Mesendoderm (in vitro differentiated cells): ENCODE measurements at regions not wholly inside any gene's neighbourhood (a gene's known extent, or its start where the extent isn't known, plus 50 kb on each side); places are given as distances from the start of the nearest gene placed in this dataset.

ENCODE experiments used
- DNase-seq: peaks from one replicate; pipeline ENCODE4 v3.0.0; 2013
- H2AK5ac ChIP-seq: 2 replicates; pipeline ENCODE4 v1.6.1; 2013; ENCODE audit warnings: low read length, inconsistent platforms
- H2BK120ac ChIP-seq: 2 replicates; pipeline ENCODE4 v1.6.1; 2013; ENCODE audit warnings: low read depth, mild to moderate bottlenecking, low read length, moderate library complexity, mixed read lengths
- H2BK15ac ChIP-seq: replicated peaks from 2 replicates; pipeline ENCODE4 v1.6.1; 2013; ENCODE audit warnings: low read depth, mild to moderate bottlenecking, moderate library complexity
- H2BK5ac ChIP-seq: 2 replicates; pipeline ENCODE4 v1.6.1; 2013; ENCODE audit warnings: low read length, inconsistent platforms
- H3K18ac ChIP-seq: 2 replicates; pipeline ENCODE4 v1.6.1; 2013; ENCODE audit warnings: mild to moderate bottlenecking, low read length, mixed read lengths
- H3K23ac ChIP-seq: one replicate; pipeline ENCODE4 v1.6.1; 2013; ENCODE audit warnings: low read length
- H3K27ac ChIP-seq: 2 replicates; pipeline ENCODE4 v1.5.1; 2013; ENCODE audit warnings: low read depth, mild to moderate bottlenecking, inconsistent platforms, low read length, moderate library complexity
- H3K27me3 ChIP-seq: 2 replicates; pipeline ENCODE4 v1.6.1; 2013; ENCODE audit warnings: low read length, control low read depth, mild to moderate bottlenecking, inconsistent platforms; ENCODE audit not compliant: insufficient read depth, poor library complexity
- H3K36me3 ChIP-seq: 2 replicates; pipeline ENCODE4 v1.6.1; 2013; ENCODE audit warnings: low read length, inconsistent platforms; ENCODE audit not compliant: control insufficient read depth, insufficient read depth
- H3K4ac ChIP-seq: one replicate; pipeline ENCODE4 v1.6.1; 2013; ENCODE audit warnings: low read depth, mild to moderate bottlenecking, low read length, moderate library complexity
- H3K4me1 ChIP-seq: 2 replicates; pipeline ENCODE4 v1.6.1; 2013; ENCODE audit warnings: low read depth, low read length, inconsistent platforms; ENCODE audit not compliant: control insufficient read depth
- H3K4me2 ChIP-seq: 2 replicates; pipeline ENCODE4 v1.6.1; 2013; ENCODE audit warnings: low read length
- H3K4me3 ChIP-seq: 2 replicates; pipeline ENCODE4 v1.5.1; 2013; ENCODE audit warnings: mild to moderate bottlenecking, low read length
- H3K56ac ChIP-seq: one replicate; pipeline ENCODE4 v1.6.1; 2013; ENCODE audit warnings: low read length
- H3K79me1 ChIP-seq: 2 replicates; pipeline ENCODE4 v1.6.1; 2013; ENCODE audit warnings: low read length, inconsistent platforms
- H3K79me2 ChIP-seq: 2 replicates; pipeline ENCODE4 v1.6.1; 2013; ENCODE audit warnings: mild to moderate bottlenecking, low read length; ENCODE audit not compliant: control insufficient read depth, insufficient read depth
- H3K9ac ChIP-seq: 2 replicates; pipeline ENCODE4 v1.6.1; 2013; ENCODE audit warnings: low read length, inconsistent platforms
- H4K5ac ChIP-seq: one replicate; pipeline ENCODE4 v1.6.1; 2013; ENCODE audit warnings: low read length
- H4K8ac ChIP-seq: one replicate; pipeline ENCODE4 v1.6.1; 2013; ENCODE audit warnings: low read depth, mild to moderate bottlenecking, control low read depth, low read length, moderate library complexity
- WGBS: extraction: QIAGEN DNeasy Blood & Tissue Kit; methylation state at CpG from one replicate; pipeline ENCODE4 v1.1.7; 2013; ENCODE audit warnings: low lambda C conversion rate, missing lambda C conversion rate; ENCODE audit not compliant: insufficient coverage; ENCODE audit errors: extremely low coverage; 5-methylcytosine and 5-hydroxymethylcytosine counted together

DNA sequence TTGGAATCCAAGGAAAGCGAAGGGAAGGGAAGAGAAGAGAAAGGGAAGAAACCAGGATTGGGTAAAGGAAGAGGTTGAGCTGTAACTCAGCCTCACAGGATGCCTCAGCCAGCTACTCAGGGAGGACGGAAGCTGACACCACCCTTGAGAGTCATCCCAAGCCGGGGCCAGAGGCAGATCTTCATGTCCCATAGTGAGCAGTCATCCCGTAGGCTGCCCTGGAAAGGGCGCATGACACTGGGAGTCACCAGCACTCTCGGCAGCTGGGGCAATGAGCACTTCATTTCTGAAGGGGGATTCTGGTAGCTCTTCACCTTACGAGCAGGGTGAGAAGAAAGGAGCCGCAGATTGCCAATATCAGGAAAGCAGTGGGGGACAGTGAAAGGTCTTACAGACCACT is 60.1 kb upstream of the PCSK6 start:
- Histone ChIP-seq H3K4me2 (no peak overlapping the region), H3K36me3 (no peaks in the 10 kb centered on the region), H3K79me2 (no peaks in the 10 kb centered on the region), H4K5ac (no peak overlapping the region), H3K4me3 (no peak overlapping the region), H2BK15ac (no peak overlapping the region), H2BK5ac (no peak overlapping the region), H2AK5ac (no peak overlapping the region), H4K8ac (no peak overlapping the region), H3K27me3 (no peaks in the 10 kb centered on the region), H3K4ac (no peak overlapping the region), H3K79me1 (no peaks in the 10 kb centered on the region), H3K27ac (no peak overlapping the region), H3K9ac (no peak overlapping the region), H3K56ac (no peak overlapping the region), H3K23ac (no peak overlapping the region), H3K4me1 (no peaks in the 10 kb centered on the region), H3K18ac (no peak overlapping the region), H2BK120ac (no peak overlapping the region)
- DNase-seq, result no peak
- no CpG with 5 or more reads among the region's 8 CpGs for WGBS

DNA sequence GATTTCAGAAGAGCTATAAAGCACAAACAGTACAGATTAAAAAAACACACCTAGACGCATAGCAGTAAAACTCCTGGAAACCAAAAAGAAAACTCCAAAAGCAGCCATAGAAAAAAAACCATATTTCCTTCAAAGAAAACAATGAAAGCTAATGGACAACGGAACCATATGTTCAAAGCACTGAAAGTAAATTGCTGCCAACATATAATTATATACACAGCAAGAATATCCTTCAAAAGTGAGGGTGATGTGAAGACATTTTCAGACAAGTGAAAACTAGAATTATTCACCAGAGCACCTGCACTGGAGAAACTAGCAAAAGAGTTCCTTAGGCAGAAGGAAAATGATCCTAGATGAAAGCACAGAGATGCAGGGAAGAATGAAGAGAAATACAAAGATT is 58.2 kb upstream of the PCSK6 start:
- no peaks in the 10 kb centered on the region for H3K79me2 ChIP-seq
- H4K5ac ChIP-seq, result no peak overlapping the region
- no peak overlapping the region for H3K4me2 ChIP-seq
- no peak for DNase-seq
- no peak overlapping the region for H3K23ac ChIP-seq
- H3K27me3 ChIP-seq, result no peaks in the 10 kb centered on the region
- no peak overlapping the region for H2BK120ac ChIP-seq
- H3K4me1 ChIP-seq, result no peaks in the 10 kb centered on the region
- no peak overlapping the region for H3K4ac ChIP-seq
- H3K56ac ChIP-seq, result no peak overlapping the region
- no peak overlapping the region for H3K9ac ChIP-seq
- no peak overlapping the region for H2BK15ac ChIP-seq
- H3K18ac ChIP-seq, result no peak overlapping the region
- no peak overlapping the region for H3K4me3 ChIP-seq
- no CpG with 5 or more reads among the region's 2 CpGs for WGBS
- H2AK5ac ChIP-seq, result no peak overlapping the region
- H4K8ac ChIP-seq, result no peak overlapping the region
- H3K36me3 ChIP-seq, result no peaks in the 10 kb centered on the region
- H3K79me1 ChIP-seq, result no peaks in the 10 kb centered on the region
- H3K27ac ChIP-seq, result no peak overlapping the region
- no peak overlapping the region for H2BK5ac ChIP-seq

DNA sequence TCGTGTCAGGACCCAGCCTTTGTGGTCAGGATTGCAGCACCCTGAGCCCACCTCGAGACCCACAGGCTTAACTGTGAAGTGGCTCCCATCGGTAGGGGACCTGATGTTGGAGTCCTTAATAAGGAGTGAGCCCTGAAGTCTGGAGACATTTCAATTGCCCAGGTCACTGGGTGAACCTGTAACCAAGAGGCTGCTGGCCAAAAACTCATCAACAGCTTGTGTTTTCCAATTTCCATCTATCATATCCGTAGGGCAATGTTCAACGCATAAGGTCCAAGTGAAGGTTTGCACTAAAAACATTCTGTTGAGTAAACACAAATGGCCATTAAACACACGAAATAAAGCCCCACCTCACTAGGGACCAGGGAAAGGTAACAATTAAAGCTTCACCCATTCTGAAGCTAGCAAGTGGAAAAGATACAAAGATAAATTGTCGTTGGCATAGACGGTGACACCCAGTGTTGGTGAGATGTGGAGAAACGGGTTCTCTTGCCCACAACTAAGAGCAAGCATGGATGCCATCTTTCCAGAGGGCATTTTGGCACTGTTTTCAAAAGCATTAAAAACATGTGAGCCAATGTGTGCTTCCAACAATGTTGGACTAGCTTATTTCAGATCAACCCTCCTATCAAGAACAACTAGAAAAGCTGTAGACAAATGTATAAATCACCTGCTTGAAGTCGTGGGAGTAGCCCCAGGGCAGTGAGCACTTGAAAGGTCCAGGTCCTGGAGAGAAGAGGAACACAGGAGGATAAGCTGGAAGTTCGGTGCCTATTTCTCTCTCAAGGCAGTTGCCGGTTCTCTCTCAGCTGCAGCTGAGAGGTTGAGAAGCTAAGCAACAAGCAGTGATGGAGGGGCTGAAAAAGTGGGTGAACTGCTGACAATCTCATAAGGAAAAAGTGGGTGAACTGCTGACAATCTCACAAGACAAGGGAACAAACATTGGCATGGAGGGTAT is 56.3 kb upstream of the PCSK6 start:
- Histone ChIP-seq H3K36me3 (no peaks in the 10 kb centered on the region), H3K27ac (no peak overlapping the region), H3K79me1 (no peaks in the 10 kb centered on the region), H2BK5ac (no peak overlapping the region), H4K8ac (no peak overlapping the region), H3K23ac (no peak overlapping the region), H3K18ac (no peak overlapping the region), H3K4me1 (no peaks in the 10 kb centered on the region), H3K4ac (no peak overlapping the region), H4K5ac (no peak overlapping the region), H2AK5ac (no peak overlapping the region), H2BK15ac (no peak overlapping the region), H3K56ac (no peak overlapping the region), H3K27me3 (no peaks in the 10 kb centered on the region), H3K9ac (no peak overlapping the region), H2BK120ac (no peak overlapping the region), H3K79me2 (no peaks in the 10 kb centered on the region), H3K4me3 (no peak overlapping the region), H3K4me2 (no peak overlapping the region)
- no CpG with 5 or more reads among the region's 12 CpGs for WGBS
- DNase-seq, result no peak

DNA sequence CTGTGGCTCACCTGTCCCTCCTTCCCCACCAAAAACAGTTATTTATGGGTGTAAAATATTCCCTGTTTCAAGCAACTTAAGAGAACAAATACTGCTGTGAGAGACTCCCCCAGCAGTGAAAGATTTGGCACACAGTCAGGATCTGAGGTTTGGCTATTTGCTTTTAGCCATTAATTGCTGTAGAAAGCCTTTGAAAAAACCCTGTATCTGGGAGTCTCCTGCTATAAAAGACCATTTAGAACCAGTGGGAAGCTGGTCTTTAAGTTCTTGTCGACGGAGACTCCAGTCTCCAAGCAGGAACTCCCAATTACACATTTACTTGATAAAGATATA is 55.1 kb upstream of the PCSK6 start:
- no peaks in the 10 kb centered on the region for H3K36me3 ChIP-seq
- no peak overlapping the region for H2BK5ac ChIP-seq
- no peaks in the 10 kb centered on the region for H3K4me1 ChIP-seq
- no peak overlapping the region for H3K18ac ChIP-seq
- no peak overlapping the region for H3K27ac ChIP-seq
- DNase-seq, result no peak
- no peak overlapping the region for H3K9ac ChIP-seq
- H3K56ac ChIP-seq, result no peak overlapping the region
- H3K4me3 ChIP-seq, result no peak overlapping the region
- no peaks in the 10 kb centered on the region for H3K79me2 ChIP-seq
- H2AK5ac ChIP-seq, result no peak overlapping the region
- H3K79me1 ChIP-seq, result no peaks in the 10 kb centered on the region
- no peak overlapping the region for H2BK15ac ChIP-seq
- H2BK120ac ChIP-seq, result no peak overlapping the region
- H3K27me3 ChIP-seq, result no peaks in the 10 kb centered on the region
- no peak overlapping the region for H4K5ac ChIP-seq
- no CpG with 5 or more reads among the region's 2 CpGs for WGBS
- H3K23ac ChIP-seq, result no peak overlapping the region
- no peak overlapping the region for H4K8ac ChIP-seq
- no peak overlapping the region for H3K4me2 ChIP-seq
- H3K4ac ChIP-seq, result no peak overlapping the region

DNA sequence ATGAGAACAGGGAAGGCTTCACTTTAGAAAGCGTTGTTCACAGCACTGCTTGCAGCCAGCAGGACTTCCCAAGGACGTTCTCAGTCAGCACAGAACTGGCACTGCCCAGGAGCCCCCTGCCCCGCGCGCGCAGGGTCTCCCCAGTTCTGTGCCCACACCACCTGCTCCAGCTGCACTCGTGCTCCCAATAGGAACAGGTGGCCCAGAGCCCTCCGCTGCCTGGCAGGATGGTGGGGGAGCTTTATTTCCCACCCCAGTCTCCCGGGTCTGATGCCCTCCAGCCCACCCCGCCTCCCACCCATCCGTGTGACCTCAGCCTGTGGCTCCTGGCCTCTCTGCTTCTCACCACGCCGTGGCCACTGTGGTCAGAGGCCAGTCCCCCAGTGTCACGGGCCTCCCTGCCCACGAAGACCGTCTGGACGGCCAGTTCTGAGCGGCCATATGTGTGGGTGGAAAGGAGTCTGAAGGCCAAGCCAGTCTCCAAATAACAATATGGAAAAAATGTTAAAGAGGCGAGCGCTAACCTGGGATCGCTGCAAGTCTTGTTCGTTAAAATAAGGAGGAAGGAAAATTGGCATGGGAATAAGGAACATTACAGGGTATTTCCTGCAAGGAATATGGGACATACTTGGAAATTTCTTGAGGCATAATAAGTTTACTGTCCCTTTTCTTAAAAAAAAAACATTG is 54.6 kb upstream of the PCSK6 start:
- no CpG with 5 or more reads among the region's 22 CpGs for WGBS
- Histone ChIP-seq H3K27me3 (no peaks in the 10 kb centered on the region), H2AK5ac (no peak overlapping the region), H3K23ac (no peak overlapping the region), H3K27ac (no peak overlapping the region), H3K4me1 (no peaks in the 10 kb centered on the region), H2BK5ac (no peak overlapping the region), H3K9ac (no peak overlapping the region), H3K79me2 (no peaks in the 10 kb centered on the region), H2BK15ac (no peak overlapping the region), H4K5ac (no peak overlapping the region), H3K4me2 (no peak overlapping the region), H4K8ac (no peak overlapping the region), H2BK120ac (no peak overlapping the region), H3K4me3 (no peak overlapping the region), H3K56ac (no peak overlapping the region), H3K36me3 (no peaks in the 10 kb centered on the region), H3K18ac (no peak overlapping the region), H3K79me1 (no peaks in the 10 kb centered on the region), H3K4ac (no peak overlapping the region)
- no peak for DNase-seq
